PC-9 (cell line): ENCODE measurements at regions not wholly inside any gene's neighbourhood (a gene's known extent, or its start where the extent isn't known, plus 50 kb on each side); places are given as distances from the start of the nearest gene placed in this dataset.

Experiments
- BruUV-seq: library from RNA; stranded (reverse); fragments of 400-500 nt; replicated peaks from 2 replicates; lab custom pipeline; 2021; lab: Mats Ljungman, UMichigan
- CTCF ChIA-PET: fragments of 300-600 bp; sonication (Branson Sonifier 250); formaldehyde crosslinking; loops from one replicate; lab custom pipeline; 2022; ENCODE audit warnings: antibody characterized with exemption; lab: Charles Lee
- POLR2A ChIA-PET: fragments of 300-600 bp; sonication (Branson Sonifier 250); formaldehyde crosslinking; loops from one replicate; lab custom pipeline; 2022; ENCODE audit warnings: antibody characterized with exemption; ENCODE audit not compliant: unreplicated experiment; lab: Charles Lee
- DNase-seq, 2 experiments: peaks; one replicate each; pipeline versions ENCODE4 v3.0.0 to v3.0.0-alpha.2; 2015 to 2022; ENCODE audit warnings: mixed read lengths in 1 of 2
- H2AFZ ChIP-seq: fragments of 200-600 bp; sonication (generic); 2 replicates; pipeline ENCODE4 v1.8.1; 2017; ENCODE audit warnings: antibody characterized with exemption
- H3F3A ChIP-seq: fragments of 200-600 bp; sonication (generic); 2 replicates; pipeline ENCODE4 v1.8.1; 2017; ENCODE audit warnings: antibody characterized with exemption, mild to moderate bottlenecking, low read depth; ENCODE audit not compliant: insufficient read depth
- H3K27ac ChIP-seq: fragments of 200-600 bp; sonication (generic); 2 replicates; pipeline ENCODE4 v1.6.1; 2016; ENCODE audit warnings: mixed run types
- H3K27me3 ChIP-seq: fragments of 200-600 bp; sonication (generic); 2 replicates; pipeline ENCODE4 v1.6.1; 2016; ENCODE audit warnings: low read depth, mixed run types; ENCODE audit not compliant: insufficient read depth
- H3K36me3 ChIP-seq: fragments of 200-600 bp; sonication (generic); 2 replicates; pipeline ENCODE4 v1.6.1; 2016; ENCODE audit warnings: low read depth, mixed run types
- H3K4me1 ChIP-seq: fragments of 200-600 bp; sonication (generic); replicated peaks from 2 replicates; pipeline ENCODE4 v1.6.1; 2016; ENCODE audit warnings: mixed run types; ENCODE audit not compliant: insufficient read depth
- H3K4me2 ChIP-seq: fragments of 200-600 bp; sonication (generic); 2 replicates; pipeline ENCODE4 v1.6.1; 2017; ENCODE audit warnings: mixed run types
- H3K4me3 ChIP-seq: fragments of 200-600 bp; sonication (generic); 2 replicates; pipeline ENCODE4 v1.6.1; 2016; ENCODE audit warnings: mixed run types
- H3K79me2 ChIP-seq: fragments of 200-600 bp; sonication (generic); 2 replicates; pipeline ENCODE4 v1.6.1; 2017; ENCODE audit warnings: low read depth, mixed run types
- H3K9me2 ChIP-seq: fragments of 200-600 bp; sonication (generic); 2 replicates; pipeline ENCODE4 v1.8.1; 2017; ENCODE audit warnings: mild to moderate bottlenecking; ENCODE audit not compliant: insufficient read depth
- H3K9me3 ChIP-seq: fragments of 200-600 bp; sonication (generic); 2 replicates; pipeline ENCODE4 v1.8.1; 2016; ENCODE audit warnings: low read depth; ENCODE audit not compliant: insufficient read depth
- H4K20me1 ChIP-seq: fragments of 200-600 bp; sonication (generic); 2 replicates; pipeline ENCODE4 v1.8.1; 2017; ENCODE audit not compliant: insufficient read depth
- EZH2 ChIP-seq: fragments of 200-600 bp; sonication (generic); IDR thresholded peaks from 2 replicates; pipeline ENCODE4 v1.8.0; 2017; ENCODE audit warnings: antibody characterized with exemption, low read depth
- intact Hi-C: fragments of 100-400 bp; cut with micrococcal nuclease; formaldehyde crosslinking; loops from one replicate; pipeline ENCODE4 v1.10.0; 2022; ENCODE audit not compliant: unreplicated experiment
- TF ChIP-seq, protein P1 (sequence below): fragments of 200-600 bp; sonication (generic); conservative IDR thresholded peaks from 2 replicates; pipeline ENCODE4 v1.6.1; 2017; ENCODE audit warnings: mixed run types, antibody characterized with exemption, mild to moderate bottlenecking, moderate library complexity

DNA sequence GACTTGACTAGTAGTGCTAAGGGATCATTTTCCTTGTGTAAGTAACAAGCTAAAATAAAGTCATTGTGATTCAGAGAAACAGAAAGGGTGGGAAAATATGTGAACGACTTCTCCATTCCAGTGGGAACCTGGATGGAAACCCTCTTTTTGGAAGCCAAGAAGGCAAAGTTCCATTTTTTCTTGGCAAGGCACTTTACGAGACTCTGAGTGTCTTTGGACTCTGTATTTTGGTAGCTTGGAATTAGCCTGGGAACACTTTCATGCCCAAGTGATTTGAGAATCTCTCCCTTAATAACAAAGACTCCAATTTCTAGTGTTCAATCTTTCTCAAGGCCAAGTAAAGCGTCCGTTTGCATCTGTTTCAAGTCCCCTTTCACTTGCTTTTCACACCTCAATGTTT, 100.5 kb upstream of the SASH1 start:
- no peak for TF ChIP-seq EZH2
- TF ChIP-seq, protein P1, sequence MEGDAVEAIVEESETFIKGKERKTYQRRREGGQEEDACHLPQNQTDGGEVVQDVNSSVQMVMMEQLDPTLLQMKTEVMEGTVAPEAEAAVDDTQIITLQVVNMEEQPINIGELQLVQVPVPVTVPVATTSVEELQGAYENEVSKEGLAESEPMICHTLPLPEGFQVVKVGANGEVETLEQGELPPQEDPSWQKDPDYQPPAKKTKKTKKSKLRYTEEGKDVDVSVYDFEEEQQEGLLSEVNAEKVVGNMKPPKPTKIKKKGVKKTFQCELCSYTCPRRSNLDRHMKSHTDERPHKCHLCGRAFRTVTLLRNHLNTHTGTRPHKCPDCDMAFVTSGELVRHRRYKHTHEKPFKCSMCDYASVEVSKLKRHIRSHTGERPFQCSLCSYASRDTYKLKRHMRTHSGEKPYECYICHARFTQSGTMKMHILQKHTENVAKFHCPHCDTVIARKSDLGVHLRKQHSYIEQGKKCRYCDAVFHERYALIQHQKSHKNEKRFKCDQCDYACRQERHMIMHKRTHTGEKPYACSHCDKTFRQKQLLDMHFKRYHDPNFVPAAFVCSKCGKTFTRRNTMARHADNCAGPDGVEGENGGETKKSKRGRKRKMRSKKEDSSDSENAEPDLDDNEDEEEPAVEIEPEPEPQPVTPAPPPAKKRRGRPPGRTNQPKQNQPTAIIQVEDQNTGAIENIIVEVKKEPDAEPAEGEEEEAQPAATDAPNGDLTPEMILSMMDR = no peak
- no peaks in the 10 kb centered on the region for H3F3A ChIP-seq
- no peaks in the 10 kb centered on the region for H3K9me2 ChIP-seq
- H3K79me2 ChIP-seq = no peaks in the 10 kb centered on the region
- H2AFZ ChIP-seq = no peak overlapping the region
- BruUV-seq = no TSS peak
- H3K27me3 ChIP-seq = no peaks in the 10 kb centered on the region
- intact Hi-C loops = no loop called here
- no peaks in the 10 kb centered on the region for H3K36me3 ChIP-seq
- no peak overlapping the region for H3K4me3 ChIP-seq
- ChIA-PET POLR2A (no interaction called here), CTCF (no interaction called here)
- DNase-seq = no peak
- no peak overlapping the region for H3K27ac ChIP-seq
- H4K20me1 ChIP-seq = no peaks in the 10 kb centered on the region
- no peaks in the 10 kb centered on the region for H3K9me3 ChIP-seq
- H3K4me1 ChIP-seq = no peaks in the 10 kb centered on the region
- H3K4me2 ChIP-seq = no peak overlapping the region

DNA sequence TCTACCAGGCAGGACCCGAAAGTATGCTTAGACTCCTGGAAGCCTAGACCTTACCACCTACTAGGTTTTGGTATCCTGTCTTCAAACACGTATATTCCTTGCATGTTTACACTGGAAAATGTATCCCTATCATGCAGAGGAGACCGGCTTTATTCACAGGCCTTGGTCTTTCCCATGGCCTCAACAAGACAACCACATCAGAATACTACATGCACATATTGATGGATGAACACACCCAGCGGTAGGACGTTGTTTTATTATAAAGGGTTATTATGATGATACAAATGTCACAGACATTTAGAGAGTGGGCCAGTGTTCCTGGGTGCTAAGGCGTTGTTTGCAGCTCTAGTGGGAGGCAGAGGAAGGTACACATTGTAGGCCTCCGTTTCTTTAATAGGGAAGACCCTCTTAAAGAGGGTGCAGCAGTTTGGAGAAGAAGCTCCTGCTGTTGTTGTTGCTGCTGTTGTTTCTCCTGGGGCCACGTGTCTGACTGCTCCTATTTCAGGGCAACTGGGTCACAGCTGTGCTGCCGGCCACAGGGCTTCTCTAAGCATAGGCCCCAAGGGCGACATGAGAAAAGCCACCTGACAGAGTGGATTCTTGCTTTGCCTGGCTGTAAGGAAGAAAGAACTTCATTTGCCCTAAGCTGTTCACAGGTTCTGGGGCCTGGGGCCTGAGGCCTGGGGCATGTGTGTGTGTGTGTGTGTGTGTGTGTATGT, 98.3 kb upstream of the SASH1 start:
- DNase-seq = no peak
- H3K27ac ChIP-seq = no peak overlapping the region
- no peaks in the 10 kb centered on the region for H3K4me1 ChIP-seq
- no peaks in the 10 kb centered on the region for H4K20me1 ChIP-seq
- BruUV-seq = no TSS peak
- no peaks in the 10 kb centered on the region for H3K9me3 ChIP-seq
- no peaks in the 10 kb centered on the region for H3F3A ChIP-seq
- no peak overlapping the region for H2AFZ ChIP-seq
- intact Hi-C loops = no loop called here
- no peaks in the 10 kb centered on the region for H3K79me2 ChIP-seq
- POLR2A ChIA-PET = no interaction called here
- no peak overlapping the region for H3K4me2 ChIP-seq
- no peaks in the 10 kb centered on the region for H3K9me2 ChIP-seq
- TF ChIP-seq EZH2 = no peak
- TF ChIP-seq, protein P1 = no peak
- H3K27me3 ChIP-seq = no peaks in the 10 kb centered on the region
- CTCF ChIA-PET = interaction anchor here (0.6 kb wide), 2 partner anchors 57 to 1122 kb away, joined by 4 to 10 read pairs; no protein-coding TSS in a partner anchor
- H3K36me3 ChIP-seq = no peaks in the 10 kb centered on the region
- H3K4me3 ChIP-seq = no peak overlapping the region

DNA sequence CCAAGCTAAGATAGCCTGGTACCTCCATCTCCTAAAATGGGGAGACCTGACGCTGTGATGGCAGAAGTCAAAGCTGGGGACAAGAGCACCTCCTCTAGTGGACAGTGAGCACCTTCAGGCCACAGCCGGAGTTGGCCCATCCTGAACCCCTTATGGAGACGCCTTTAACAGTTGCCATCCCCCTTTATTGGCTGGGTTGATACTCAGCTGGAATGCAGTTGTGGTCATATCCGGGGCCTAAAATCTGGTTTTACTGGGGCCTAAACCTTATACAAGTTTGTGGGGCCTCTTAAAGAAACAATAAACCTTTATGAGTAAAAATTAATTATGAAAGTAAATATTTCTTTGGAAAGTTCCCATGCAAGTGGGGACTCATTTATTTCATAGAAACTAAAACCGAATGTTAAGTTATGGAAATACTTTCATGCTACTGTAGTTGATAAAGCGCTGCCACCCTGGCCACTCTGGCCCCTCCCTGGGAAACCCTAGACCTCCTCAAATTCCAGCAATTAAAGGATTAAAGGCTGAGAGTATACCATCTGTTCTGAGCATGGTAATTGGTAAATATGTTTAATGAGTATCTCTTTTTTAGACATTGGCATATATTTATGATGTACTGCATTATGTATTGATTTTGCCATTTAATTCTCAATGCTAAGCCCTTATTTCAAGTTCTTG, 95.1 kb upstream of the SASH1 start:
- DNase-seq = no peak
- Histone ChIP-seq H3K27me3 (no peaks in the 10 kb centered on the region), H4K20me1 (no peaks in the 10 kb centered on the region), H3F3A (no peaks in the 10 kb centered on the region), H3K4me1 (no peaks in the 10 kb centered on the region), H3K4me3 (no peak overlapping the region), H2AFZ (no peak overlapping the region), H3K79me2 (no peaks in the 10 kb centered on the region), H3K9me2 (no peaks in the 10 kb centered on the region), H3K36me3 (no peaks in the 10 kb centered on the region), H3K9me3 (no peaks in the 10 kb centered on the region), H3K27ac (no peak overlapping the region), H3K4me2 (no peak overlapping the region)
- intact Hi-C loops = no loop called here
- ChIA-PET POLR2A (no interaction called here), CTCF (no interaction called here)
- no TSS peak for BruUV-seq
- TF ChIP-seq, protein P1 = no peak
- no peak for TF ChIP-seq EZH2
